ENCODE measurements at regions not wholly inside any gene's neighbourhood (a gene's known extent, or its start where the extent isn't known, plus 50 kb on each side); places are given as distances from the start of the nearest gene placed in this dataset.

DNA sequence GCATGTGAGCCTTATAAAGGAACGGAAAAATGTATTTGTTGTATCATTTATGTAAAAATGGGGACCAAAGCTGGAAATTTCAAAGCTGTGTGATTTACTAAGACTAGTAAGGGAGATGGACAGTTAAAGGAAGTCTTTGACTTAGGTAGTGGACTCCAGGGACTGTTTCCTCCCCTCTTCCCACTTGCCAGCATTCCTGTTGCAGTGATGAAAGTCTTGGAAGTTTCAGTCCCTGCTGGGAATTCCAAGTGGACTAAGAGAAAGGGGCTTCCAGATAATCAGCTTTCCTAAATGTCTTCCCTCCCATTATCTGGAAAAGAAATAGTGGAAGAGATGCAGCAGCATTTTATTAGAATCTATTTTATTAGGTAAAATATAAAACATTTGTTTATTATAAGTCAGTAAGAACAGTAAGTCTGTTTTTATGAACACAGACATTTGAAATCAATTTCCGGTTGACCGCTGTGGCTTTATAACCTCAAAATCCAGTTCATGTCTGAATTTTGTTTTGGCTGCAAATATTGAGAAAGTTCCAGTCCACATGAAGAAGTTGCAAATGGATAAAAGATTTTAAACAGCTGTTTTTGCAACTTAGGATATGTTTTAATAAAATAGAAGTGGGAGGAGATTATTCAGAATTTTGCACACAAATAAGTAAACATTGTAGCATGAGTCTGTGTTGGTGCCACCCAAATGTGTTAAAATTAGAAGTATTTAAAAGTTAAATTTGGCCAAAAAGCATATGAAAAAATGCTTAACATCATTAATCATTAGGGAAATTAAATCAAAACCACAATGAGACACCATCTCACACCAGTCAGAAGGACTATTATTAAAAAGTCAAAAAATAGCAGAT lies 141.8 kb downstream of the IL20RB start:
- DNase-seq (ENCODE audit: low read depth) = no peak
- TF ChIP-seq, protein P1, sequence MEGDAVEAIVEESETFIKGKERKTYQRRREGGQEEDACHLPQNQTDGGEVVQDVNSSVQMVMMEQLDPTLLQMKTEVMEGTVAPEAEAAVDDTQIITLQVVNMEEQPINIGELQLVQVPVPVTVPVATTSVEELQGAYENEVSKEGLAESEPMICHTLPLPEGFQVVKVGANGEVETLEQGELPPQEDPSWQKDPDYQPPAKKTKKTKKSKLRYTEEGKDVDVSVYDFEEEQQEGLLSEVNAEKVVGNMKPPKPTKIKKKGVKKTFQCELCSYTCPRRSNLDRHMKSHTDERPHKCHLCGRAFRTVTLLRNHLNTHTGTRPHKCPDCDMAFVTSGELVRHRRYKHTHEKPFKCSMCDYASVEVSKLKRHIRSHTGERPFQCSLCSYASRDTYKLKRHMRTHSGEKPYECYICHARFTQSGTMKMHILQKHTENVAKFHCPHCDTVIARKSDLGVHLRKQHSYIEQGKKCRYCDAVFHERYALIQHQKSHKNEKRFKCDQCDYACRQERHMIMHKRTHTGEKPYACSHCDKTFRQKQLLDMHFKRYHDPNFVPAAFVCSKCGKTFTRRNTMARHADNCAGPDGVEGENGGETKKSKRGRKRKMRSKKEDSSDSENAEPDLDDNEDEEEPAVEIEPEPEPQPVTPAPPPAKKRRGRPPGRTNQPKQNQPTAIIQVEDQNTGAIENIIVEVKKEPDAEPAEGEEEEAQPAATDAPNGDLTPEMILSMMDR (IDR thresholded peaks at IDR 0.05; ENCODE audit: low read depth, low read length, missing control alignments) = no peak
- H3K4me3 ChIP-seq (ENCODE audit: low read depth, low read length) = no peak overlapping the region

DNA sequence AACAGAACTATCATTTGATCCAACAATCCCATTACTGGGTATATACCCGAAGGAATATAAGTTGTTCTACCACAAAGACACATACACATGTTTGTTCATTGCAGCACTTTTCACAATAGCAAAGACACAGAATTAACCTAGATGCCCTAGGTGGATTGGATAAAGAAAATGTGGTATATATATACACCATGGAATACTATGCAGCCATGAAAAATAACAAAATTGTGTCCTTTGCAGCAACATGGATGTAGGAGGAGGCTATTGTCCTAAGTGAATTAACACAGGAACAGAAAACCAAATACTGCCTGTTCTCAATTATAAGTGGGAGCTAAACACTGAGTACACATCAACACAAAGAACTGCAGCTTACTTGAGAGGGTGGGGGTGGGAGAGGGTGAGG lies 142.5 kb downstream of the IL20RB start:
- H3K4me3 ChIP-seq (ENCODE audit: low read depth, low read length) = no peak overlapping the region
- DNase-seq (ENCODE audit: low read depth) = no peak
- TF ChIP-seq, protein P1 (IDR thresholded peaks at IDR 0.05; ENCODE audit: low read depth, low read length, missing control alignments) = no peak

DNA sequence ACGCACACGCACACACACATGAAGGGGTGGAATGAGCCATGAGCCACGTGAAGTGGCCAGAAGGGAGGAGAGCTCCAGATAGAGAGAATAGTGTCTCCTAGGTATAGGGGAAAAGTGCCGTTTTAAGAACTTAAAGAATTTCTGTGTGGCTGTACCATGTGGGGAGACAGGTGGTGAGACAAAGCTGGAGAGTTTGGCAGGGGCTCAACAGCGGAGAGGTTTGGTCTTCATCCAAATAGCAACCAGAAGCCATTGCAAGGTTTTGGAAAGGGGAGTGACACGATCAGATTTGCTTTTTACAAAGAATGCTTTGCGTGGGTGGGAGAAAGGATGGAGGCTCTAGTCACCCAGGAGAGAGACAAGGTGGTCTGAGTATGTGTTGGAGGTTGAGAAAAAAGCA lies 146.0 kb downstream of the IL20RB start:
- no peak overlapping the region for H3K4me3 ChIP-seq (ENCODE audit: low read depth, low read length)
- DNase-seq (ENCODE audit: low read depth) = no peak
- TF ChIP-seq, protein P1 (IDR thresholded peaks at IDR 0.05; ENCODE audit: low read depth, low read length, missing control alignments) = no peak

DNA sequence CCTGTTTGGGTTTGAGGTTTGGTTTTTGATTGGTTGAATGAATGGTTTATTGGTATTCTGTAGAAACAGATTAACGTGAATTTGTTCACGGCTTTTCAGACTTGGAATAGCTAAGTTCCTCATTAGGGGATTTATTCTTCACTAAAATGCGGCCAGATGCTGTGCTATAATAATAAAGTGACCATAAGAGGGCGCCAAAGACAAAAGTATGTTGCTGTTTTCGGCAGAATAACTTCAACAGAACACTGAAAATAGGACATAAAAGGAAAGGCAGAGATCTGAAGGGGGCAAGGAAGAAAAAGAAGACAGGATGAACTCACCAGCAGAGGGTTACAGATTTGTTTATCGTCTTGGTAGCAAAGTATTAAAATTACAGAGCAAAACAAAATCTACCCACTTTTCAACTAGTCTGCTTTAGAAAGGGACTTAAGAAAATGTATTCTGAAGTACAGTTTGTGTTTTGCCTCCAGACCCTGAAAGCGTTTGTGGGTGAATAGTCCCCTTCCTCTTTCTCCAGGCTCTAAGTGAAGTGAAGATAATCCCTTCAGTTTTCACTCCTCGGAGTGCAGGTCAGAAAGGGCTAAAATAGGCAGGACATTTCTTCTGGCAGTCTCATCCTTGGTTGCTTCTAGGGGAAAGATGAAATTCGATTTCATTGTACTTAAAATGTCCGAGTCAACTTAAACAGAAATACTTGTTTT lies 147.6 kb downstream of the IL20RB start:
- no peak overlapping the region for H3K4me3 ChIP-seq (ENCODE audit: low read depth, low read length)
- DNase-seq (ENCODE audit: low read depth) = peak; percentile 21
- TF ChIP-seq, protein P1 (IDR thresholded peaks at IDR 0.05; ENCODE audit: low read depth, low read length, missing control alignments) = peak; percentile 44

DNA sequence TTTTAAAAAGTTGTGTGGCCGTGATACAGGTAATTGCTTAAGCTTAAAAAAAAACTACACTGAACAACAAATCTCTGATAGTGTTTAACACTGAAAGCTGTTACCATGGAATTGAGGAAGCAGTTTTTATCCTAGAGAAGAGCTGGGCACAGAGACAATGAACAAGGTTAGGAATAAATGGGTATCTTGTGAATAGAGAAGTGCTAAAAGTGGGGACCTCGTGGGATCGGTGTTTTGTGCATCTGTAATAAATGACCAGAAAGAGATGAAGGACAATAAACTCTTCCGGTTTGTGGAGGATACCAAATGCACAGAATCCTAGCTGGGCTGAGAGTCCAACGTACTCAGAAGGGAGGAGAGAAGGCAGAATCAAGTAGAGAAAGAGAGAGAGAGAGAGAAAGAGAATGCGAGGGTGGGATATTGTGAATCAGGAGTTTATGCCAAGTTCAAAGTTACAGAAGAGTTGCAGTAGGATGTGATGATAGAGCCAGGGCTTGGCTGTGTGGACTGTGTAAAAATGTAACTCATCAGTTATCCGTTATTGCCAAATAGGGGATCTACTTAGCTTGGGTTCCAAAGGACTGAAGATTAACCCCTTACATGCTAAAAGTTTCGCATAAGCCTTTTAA lies 148.9 kb downstream of the IL20RB start:
- TF ChIP-seq, protein P1 (IDR thresholded peaks at IDR 0.05; ENCODE audit: low read depth, low read length, missing control alignments) = no peak
- no peak for DNase-seq (ENCODE audit: low read depth)

DNA sequence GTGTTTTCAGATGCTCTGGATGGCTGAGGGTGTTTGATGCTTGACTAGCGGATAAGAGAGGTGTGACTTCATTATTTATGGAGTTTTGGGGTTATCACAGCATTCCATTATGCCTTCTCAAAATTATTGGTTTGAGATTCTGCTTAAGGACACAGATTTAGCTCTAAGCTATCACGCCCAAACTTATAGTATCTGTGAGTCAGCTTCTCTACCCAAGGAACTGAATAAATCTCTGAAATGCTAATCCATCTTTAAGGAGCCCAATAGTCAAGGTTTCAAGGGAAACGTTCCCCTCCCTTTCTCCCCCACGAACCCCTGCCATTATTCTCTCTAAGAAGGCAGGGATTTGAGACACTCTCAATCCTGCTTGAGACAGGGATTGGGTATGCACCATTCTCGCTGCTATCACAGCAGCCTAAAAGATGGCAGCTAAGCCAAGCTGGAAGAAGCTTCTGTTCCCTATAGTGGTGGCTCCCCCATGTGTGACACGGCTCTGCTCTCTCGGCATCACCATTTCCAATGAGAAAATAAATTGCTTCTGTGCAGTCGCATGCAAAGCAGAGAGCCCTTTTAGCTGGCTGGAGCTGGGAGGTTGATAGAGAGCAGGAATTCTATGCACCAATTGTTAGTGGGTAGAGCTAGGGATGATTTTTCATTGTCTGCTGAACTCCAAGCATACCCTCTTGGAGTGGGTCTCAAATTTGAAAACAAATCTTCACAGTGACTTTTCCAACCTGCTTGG lies 151.1 kb downstream of the IL20RB start:
- TF ChIP-seq, protein P1 (IDR thresholded peaks at IDR 0.05; ENCODE audit: low read depth, low read length, missing control alignments) = no peak
- DNase-seq (ENCODE audit: low read depth) = no peak
- H3K4me3 ChIP-seq (ENCODE audit: low read depth, low read length) = no peak overlapping the region

More for the DNA sequence above, 148.9 kb downstream of the IL20RB start:
- H3K4me3 ChIP-seq (ENCODE audit: low read depth, low read length) = no peak overlapping the region

Measured in GM12864 (cell line).